ENCODE measurements at regions not wholly inside any gene's neighbourhood (a gene's known extent, or its start where the extent isn't known, plus 50 kb on each side); places are given as distances from the start of the nearest gene placed in this dataset.
A peak's percentile ranks its signal among the peaks of the same experiment; 100 is the strongest.
"Not testable (repeated sequence)": the region's sequence is repeated elsewhere in the genome, so short reads cannot be mapped to it uniquely, and the experiment has no call there.

- not testable (repeated sequence) for H3K4me1 Mint-ChIP-seq (ENCODE audit: low read depth)
Measured at GRCh38 chr1:146710838-146711521, 227.1 kb upstream of the NBPF12 start.

GRCh38 chr1:146709302-146709701, 228.8 kb upstream of the NBPF12 start:
- H3K27ac Mint-ChIP-seq; H3K4me3 Mint-ChIP-seq (ENCODE audit: low read depth); DNase-seq (ENCODE audit: low spot score, unreplicated experiment); H3K4me1 Mint-ChIP-seq (ENCODE audit: low read depth); H3K27me3 Mint-ChIP-seq; H3K36me3 Mint-ChIP-seq (ENCODE audit: insufficient read depth); H3K9me3 Mint-ChIP-seq (ENCODE audit: low read depth): not testable (repeated sequence)

More at GRCh38 chr1:146710838-146711521, 227.1 kb upstream of the NBPF12 start:
- H3K27ac Mint-ChIP-seq; H3K9me3 Mint-ChIP-seq (ENCODE audit: low read depth); DNase-seq (ENCODE audit: low spot score, unreplicated experiment); H3K4me3 Mint-ChIP-seq (ENCODE audit: low read depth); H3K27me3 Mint-ChIP-seq; H3K36me3 Mint-ChIP-seq (ENCODE audit: insufficient read depth): not testable (repeated sequence)
- peak; percentile 53 for TF ChIP-seq CTCF (IDR thresholded peaks at IDR 0.05; ENCODE audit: unreplicated experiment)

GRCh38 chr1:146704162-146704724, 233.9 kb upstream of the NBPF12 start:
- H3K36me3 Mint-ChIP-seq (ENCODE audit: insufficient read depth); H3K4me3 Mint-ChIP-seq (ENCODE audit: low read depth); H3K27me3 Mint-ChIP-seq; H3K27ac Mint-ChIP-seq; DNase-seq (ENCODE audit: low spot score, unreplicated experiment); H3K9me3 Mint-ChIP-seq (ENCODE audit: low read depth); H3K4me1 Mint-ChIP-seq (ENCODE audit: low read depth): not testable (repeated sequence)
- TF ChIP-seq CTCF (IDR thresholded peaks at IDR 0.05; ENCODE audit: unreplicated experiment), result peak; percentile 27

- H3K9me3 Mint-ChIP-seq (ENCODE audit: low read depth); H3K36me3 Mint-ChIP-seq (ENCODE audit: insufficient read depth); H3K27me3 Mint-ChIP-seq; H3K4me1 Mint-ChIP-seq (ENCODE audit: low read depth); H3K4me3 Mint-ChIP-seq (ENCODE audit: low read depth); H3K27ac Mint-ChIP-seq; DNase-seq (ENCODE audit: low spot score, unreplicated experiment): not testable (repeated sequence)
Measured at GRCh38 chr1:146701320-146701719, 236.8 kb upstream of the NBPF12 start.

- not testable (repeated sequence) for H3K27me3 Mint-ChIP-seq; H3K9me3 Mint-ChIP-seq (ENCODE audit: low read depth); H3K27ac Mint-ChIP-seq; DNase-seq (ENCODE audit: low spot score, unreplicated experiment); H3K4me3 Mint-ChIP-seq (ENCODE audit: low read depth); H3K4me1 Mint-ChIP-seq (ENCODE audit: low read depth); H3K36me3 Mint-ChIP-seq (ENCODE audit: insufficient read depth)
Measured at GRCh38 chr1:146695388-146695787, 242.7 kb upstream of the NBPF12 start.

GRCh38 chr1:146691798-146692197, 246.3 kb upstream of the NBPF12 start:
- not testable (repeated sequence) for H3K4me3 Mint-ChIP-seq (ENCODE audit: low read depth); DNase-seq (ENCODE audit: low spot score, unreplicated experiment); H3K9me3 Mint-ChIP-seq (ENCODE audit: low read depth); H3K27ac Mint-ChIP-seq; H3K4me1 Mint-ChIP-seq (ENCODE audit: low read depth); H3K27me3 Mint-ChIP-seq; H3K36me3 Mint-ChIP-seq (ENCODE audit: insufficient read depth)

- not testable (repeated sequence) for H3K9me3 Mint-ChIP-seq (ENCODE audit: low read depth); H3K4me3 Mint-ChIP-seq (ENCODE audit: low read depth); H3K36me3 Mint-ChIP-seq (ENCODE audit: insufficient read depth); H3K27me3 Mint-ChIP-seq; H3K27ac Mint-ChIP-seq; H3K4me1 Mint-ChIP-seq (ENCODE audit: low read depth); DNase-seq (ENCODE audit: low spot score, unreplicated experiment)
Measured at GRCh38 chr1:146688893-146689292, 249.2 kb upstream of the NBPF12 start.

GRCh38 chr1:146686777-146687366, 251.3 kb upstream of the NBPF12 start:
- H3K4me1 Mint-ChIP-seq (ENCODE audit: low read depth); H3K9me3 Mint-ChIP-seq (ENCODE audit: low read depth); H3K36me3 Mint-ChIP-seq (ENCODE audit: insufficient read depth): not testable (repeated sequence)

GRCh38 chr1:146683126-146683429, 255.0 kb upstream of the NBPF12 start:
- not testable (repeated sequence) for H3K27me3 Mint-ChIP-seq; H3K36me3 Mint-ChIP-seq (ENCODE audit: insufficient read depth); DNase-seq (ENCODE audit: low spot score, unreplicated experiment); H3K4me1 Mint-ChIP-seq (ENCODE audit: low read depth); H3K27ac Mint-ChIP-seq; H3K4me3 Mint-ChIP-seq (ENCODE audit: low read depth); H3K9me3 Mint-ChIP-seq (ENCODE audit: low read depth)

More at GRCh38 chr1:146686777-146687366, 251.3 kb upstream of the NBPF12 start:
- H3K27ac Mint-ChIP-seq; H3K27me3 Mint-ChIP-seq; H3K4me3 Mint-ChIP-seq (ENCODE audit: low read depth); DNase-seq (ENCODE audit: low spot score, unreplicated experiment): not testable (repeated sequence)

- not testable (repeated sequence) for H3K27me3 Mint-ChIP-seq; DNase-seq (ENCODE audit: low spot score, unreplicated experiment); H3K4me3 Mint-ChIP-seq (ENCODE audit: low read depth)
Measured at GRCh38 chr1:146682227-146683125, 255.6 kb upstream of the NBPF12 start.

More at GRCh38 chr1:146682227-146683125, 255.6 kb upstream of the NBPF12 start:
- not testable (repeated sequence) for H3K9me3 Mint-ChIP-seq (ENCODE audit: low read depth); H3K4me1 Mint-ChIP-seq (ENCODE audit: low read depth); H3K27ac Mint-ChIP-seq; H3K36me3 Mint-ChIP-seq (ENCODE audit: insufficient read depth)
